ENCODE measurements at regions not wholly inside any gene's neighbourhood (a gene's known extent, or its start where the extent isn't known, plus 50 kb on each side); places are given as distances from the start of the nearest gene placed in this dataset.

- H3F3A ChIP-seq (replicated peaks; ENCODE audit: low read depth), result no peaks in the 10 kb centered on the region
- no peak for ATAC-seq
- no peak overlapping the region for H3K27ac Mint-ChIP-seq
Measured at GRCh38 chr7:125055376-125055775, 125.8 kb upstream of the POT1 start.

More at GRCh38 chr7:125055376-125055775, 125.8 kb upstream of the POT1 start:
- Histone ChIP-seq H3K36me3 (ENCODE audit: insufficient read depth) (no peaks in the 10 kb centered on the region), H3K4me1 (ENCODE audit: insufficient read depth) (no peaks in the 10 kb centered on the region), H3K4me3 (no peak overlapping the region), H2AFZ (no peak overlapping the region), H3K4me2 (no peak overlapping the region), H3K79me2 (replicated peaks; ENCODE audit: insufficient read depth) (no peaks in the 10 kb centered on the region), H3K27me3 (ENCODE audit: insufficient read depth) (no peaks in the 10 kb centered on the region), H3K9me2 (ENCODE audit: insufficient read depth) (no peaks in the 10 kb centered on the region), H4K20me1 (replicated peaks; ENCODE audit: insufficient read depth) (no peaks in the 10 kb centered on the region), H3K27ac (ENCODE audit: low read depth) (no peak overlapping the region)
- H3K4me3 Mint-ChIP-seq, result no peak overlapping the region
- no peak for TF ChIP-seq ZNF114 (CRISPR knock-in tag; IDR thresholded peaks at IDR 0.05)
- TF ChIP-seq JUNB (IDR thresholded peaks at IDR 0.05; ENCODE audit: unreplicated experiment), result no peak
- no peak for TF ChIP-seq CREB1 (CRISPR knock-in tag; IDR thresholded peaks at IDR 0.05; ENCODE audit: low read depth)
- TF ChIP-seq REST (IDR thresholded peaks at IDR 0.05; ENCODE audit: unreplicated experiment), result no peak
- TF ChIP-seq ZNF331 (CRISPR knock-in tag; IDR thresholded peaks at IDR 0.05; ENCODE audit: low read depth), result no peak
- no peak for TF ChIP-seq EZH2phosphoT487 (IDR thresholded peaks at IDR 0.05; ENCODE audit: unreplicated experiment)
- TF ChIP-seq, protein P1, sequence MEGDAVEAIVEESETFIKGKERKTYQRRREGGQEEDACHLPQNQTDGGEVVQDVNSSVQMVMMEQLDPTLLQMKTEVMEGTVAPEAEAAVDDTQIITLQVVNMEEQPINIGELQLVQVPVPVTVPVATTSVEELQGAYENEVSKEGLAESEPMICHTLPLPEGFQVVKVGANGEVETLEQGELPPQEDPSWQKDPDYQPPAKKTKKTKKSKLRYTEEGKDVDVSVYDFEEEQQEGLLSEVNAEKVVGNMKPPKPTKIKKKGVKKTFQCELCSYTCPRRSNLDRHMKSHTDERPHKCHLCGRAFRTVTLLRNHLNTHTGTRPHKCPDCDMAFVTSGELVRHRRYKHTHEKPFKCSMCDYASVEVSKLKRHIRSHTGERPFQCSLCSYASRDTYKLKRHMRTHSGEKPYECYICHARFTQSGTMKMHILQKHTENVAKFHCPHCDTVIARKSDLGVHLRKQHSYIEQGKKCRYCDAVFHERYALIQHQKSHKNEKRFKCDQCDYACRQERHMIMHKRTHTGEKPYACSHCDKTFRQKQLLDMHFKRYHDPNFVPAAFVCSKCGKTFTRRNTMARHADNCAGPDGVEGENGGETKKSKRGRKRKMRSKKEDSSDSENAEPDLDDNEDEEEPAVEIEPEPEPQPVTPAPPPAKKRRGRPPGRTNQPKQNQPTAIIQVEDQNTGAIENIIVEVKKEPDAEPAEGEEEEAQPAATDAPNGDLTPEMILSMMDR (conservative IDR thresholded peaks at IDR 0.05; ENCODE audit: low read depth in 2 of 2), result no peak
- no peak for TF ChIP-seq ZNF462 (CRISPR knock-in tag; IDR thresholded peaks at IDR 0.05)
- no peak for TF ChIP-seq NANOG (IDR thresholded peaks at IDR 0.05; ENCODE audit: borderline replicate concordance)
- TF ChIP-seq EZH2 (IDR thresholded peaks at IDR 0.05; ENCODE audit: low read depth, unreplicated experiment), result no peak
- TF ChIP-seq STAT1 (IDR thresholded peaks at IDR 0.05; ENCODE audit: unreplicated experiment), result no peak
- no peak for TF ChIP-seq ETS1 (IDR thresholded peaks at IDR 0.05)
- no peak for TF ChIP-seq POLR2AphosphoS5 (IDR thresholded peaks at IDR 0.05; ENCODE audit: low read depth)
- no peaks in the 10 kb centered on the region for H3K9me3 Mint-ChIP-seq
- H3K36me3 Mint-ChIP-seq (ENCODE audit: low read depth), result no peaks in the 10 kb centered on the region
- H3K27me3 Mint-ChIP-seq (ENCODE audit: insufficient read depth, low read depth, poor library complexity), result no peaks in the 10 kb centered on the region
- H3K4me1 Mint-ChIP-seq, result peaks cover 4% of the 10 kb centered on the region; the same call in 2 of the 3 replicates
- DNase-seq (ENCODE audit: low spot score), result no peak

All from GM23338 (cell line).